Fibroblast of lung (primary cell): ENCODE measurements at regions not wholly inside any gene's neighbourhood (a gene's known extent, or its start where the extent isn't known, plus 50 kb on each side); places are given as distances from the start of the nearest gene placed in this dataset.

Experiments
- DNase-seq, 2 donors: peaks; one replicate each; pipeline versions ENCODE4 v3.0.0 to v3.0.0-alpha.2; 2010; ENCODE audit warnings: low read depth in 2 of 2
- H2AFZ ChIP-seq: 2 replicates; pipeline ENCODE4 v1.5.1; 2012; ENCODE audit warnings: low read length, control low read depth, inconsistent platforms
- H3K27ac ChIP-seq: 2 replicates; pipeline ENCODE4 v1.5.1; 2011; ENCODE audit warnings: low read length, control low read depth; ENCODE audit not compliant: insufficient read depth
- H3K27me3 ChIP-seq: 2 replicates; pipeline ENCODE4 v1.5.1; 2011; ENCODE audit warnings: mild to moderate bottlenecking, low read length; ENCODE audit not compliant: control insufficient read depth, insufficient read depth
- H3K36me3 ChIP-seq: 2 replicates; pipeline ENCODE4 v1.5.1; 2011; ENCODE audit warnings: low read length; ENCODE audit not compliant: control insufficient read depth, insufficient read depth
- H3K4me1 ChIP-seq: 2 replicates; pipeline ENCODE4 v1.5.1; 2011; ENCODE audit warnings: low read length; ENCODE audit not compliant: control insufficient read depth, insufficient read depth; ENCODE audit errors: extremely low read depth
- H3K4me2 ChIP-seq: 2 replicates; pipeline ENCODE4 v1.5.1; 2011; ENCODE audit warnings: low read length, control low read depth; ENCODE audit not compliant: insufficient read depth; ENCODE audit errors: extremely low read depth
- H3K4me3 ChIP-seq, 4 experiments: fragments of 200-600 bp in 1 of 4; sonication (generic) in 1 of 4; replicated peaks in 1 of 4; 2 replicates each; pipeline ENCODE4 v1.5.1; 2011 to 2016; ENCODE audit warnings: low read length in 4 of 4, low read depth in 3 of 4, mild to moderate bottlenecking in 3 of 4, control low read depth in 2 of 4, inconsistent platforms in 1 of 4, mixed read lengths in 1 of 4; ENCODE audit not compliant: insufficient read depth in 1 of 4; ENCODE audit errors: control extremely low read depth in 1 of 4
- H3K79me2 ChIP-seq: 2 replicates; pipeline ENCODE4 v1.5.1; 2012; ENCODE audit warnings: mild to moderate bottlenecking, low read length, inconsistent platforms; ENCODE audit not compliant: control insufficient read depth, insufficient read depth
- H3K9ac ChIP-seq: 2 replicates; pipeline ENCODE4 v1.5.1; 2011; ENCODE audit warnings: mild to moderate bottlenecking, low read length, control low read depth; ENCODE audit not compliant: insufficient read depth
- H3K9me3 ChIP-seq: 2 replicates; pipeline ENCODE4 v1.5.1; 2012; ENCODE audit warnings: low read depth, low read length; ENCODE audit not compliant: control insufficient read depth, insufficient read depth
- H4K20me1 ChIP-seq: 2 replicates; pipeline ENCODE4 v1.5.1; 2011; ENCODE audit warnings: low read length; ENCODE audit not compliant: control insufficient read depth, insufficient read depth; ENCODE audit errors: extremely low read depth
- CTCF ChIP-seq, 2 donors: IDR thresholded peaks in 1 of 2; conservative IDR thresholded peaks in 1 of 2; 1 replicate in 1 of 2; 2 replicates in 1 of 2; pipeline ENCODE4 v1.5.1; 2011 to 2012; ENCODE audit warnings: low read length in 2 of 2, control low read depth in 1 of 2, inconsistent platforms in 1 of 2, low read depth in 1 of 2, mild to moderate bottlenecking in 1 of 2
- EZH2 ChIP-seq: IDR thresholded peaks from 2 replicates; pipeline ENCODE4 v1.5.1; 2012; ENCODE audit warnings: low read length, control low read depth, mild to moderate bottlenecking; ENCODE audit errors: missing control alignments

GRCh38 chr4:141302924-141303323 lies 82.2 kb downstream of the ZNF330 start:
- H3K9ac ChIP-seq = no peak overlapping the region
- no peak overlapping the region for H3K27ac ChIP-seq
- H3K79me2 ChIP-seq = no peaks in the 10 kb centered on the region
- TF ChIP-seq CTCF (conservative IDR thresholded peaks at IDR 0.05 in 1 of 2, IDR thresholded peaks at IDR 0.05 in 1 of 2; ENCODE audit: low read depth in 1 of 2, low read length in 2 of 2) (no peak), EZH2 (no peak)
- no peaks in the 10 kb centered on the region for H3K27me3 ChIP-seq
- no peak overlapping the region for H2AFZ ChIP-seq
- H3K4me3 ChIP-seq = no peak overlapping the region
- no peaks in the 10 kb centered on the region for H3K36me3 ChIP-seq
- DNase-seq = no peak
- no peaks in the 10 kb centered on the region for H3K9me3 ChIP-seq
- no peak overlapping the region for H3K4me2 ChIP-seq
- no peaks in the 10 kb centered on the region for H4K20me1 ChIP-seq
- H3K4me1 ChIP-seq = peaks cover 2% of the 10 kb centered on the region

- no peaks in the 10 kb centered on the region for H3K36me3 ChIP-seq
- no peak overlapping the region for H3K4me2 ChIP-seq
- no peak for TF ChIP-seq EZH2
- no peak for TF ChIP-seq CTCF (conservative IDR thresholded peaks at IDR 0.05 in 1 of 2, IDR thresholded peaks at IDR 0.05 in 1 of 2; ENCODE audit: low read depth in 1 of 2, low read length in 2 of 2)
- H3K27ac ChIP-seq = no peak overlapping the region
- DNase-seq = no peak
- no peak overlapping the region for H3K9ac ChIP-seq
- no peaks in the 10 kb centered on the region for H3K9me3 ChIP-seq
- no peaks in the 10 kb centered on the region for H3K79me2 ChIP-seq
- H3K4me1 ChIP-seq = peaks cover 2% of the 10 kb centered on the region
- H3K4me3 ChIP-seq = no peak overlapping the region
- H2AFZ ChIP-seq = no peak overlapping the region
- H4K20me1 ChIP-seq = no peaks in the 10 kb centered on the region
- no peaks in the 10 kb centered on the region for H3K27me3 ChIP-seq
Measured at GRCh38 chr4:141304346-141304745, 83.7 kb downstream of the ZNF330 start.

GRCh38 chr4:141306331-141306730 lies 85.6 kb downstream of the ZNF330 start:
- H3K27ac ChIP-seq = no peak overlapping the region
- H3K4me1 ChIP-seq = peaks cover 2% of the 10 kb centered on the region
- H2AFZ ChIP-seq = no peak overlapping the region
- H3K9ac ChIP-seq = no peak overlapping the region
- no peaks in the 10 kb centered on the region for H3K27me3 ChIP-seq
- TF ChIP-seq EZH2 = no peak
- no peak for TF ChIP-seq CTCF (conservative IDR thresholded peaks at IDR 0.05 in 1 of 2, IDR thresholded peaks at IDR 0.05 in 1 of 2; ENCODE audit: low read depth in 1 of 2, low read length in 2 of 2)
- no peaks in the 10 kb centered on the region for H3K9me3 ChIP-seq
- DNase-seq = no peak
- no peaks in the 10 kb centered on the region for H3K79me2 ChIP-seq
- H3K4me2 ChIP-seq = no peak overlapping the region
- H4K20me1 ChIP-seq = no peaks in the 10 kb centered on the region
- H3K4me3 ChIP-seq = no peak overlapping the region
- no peaks in the 10 kb centered on the region for H3K36me3 ChIP-seq
